ENCODE measurements at regions not wholly inside any gene's neighbourhood (a gene's known extent, or its start where the extent isn't known, plus 50 kb on each side); places are given as distances from the start of the nearest gene placed in this dataset.
A peak's percentile ranks its signal among the peaks of the same experiment; 100 is the strongest.

- TF ChIP-seq, protein P1, sequence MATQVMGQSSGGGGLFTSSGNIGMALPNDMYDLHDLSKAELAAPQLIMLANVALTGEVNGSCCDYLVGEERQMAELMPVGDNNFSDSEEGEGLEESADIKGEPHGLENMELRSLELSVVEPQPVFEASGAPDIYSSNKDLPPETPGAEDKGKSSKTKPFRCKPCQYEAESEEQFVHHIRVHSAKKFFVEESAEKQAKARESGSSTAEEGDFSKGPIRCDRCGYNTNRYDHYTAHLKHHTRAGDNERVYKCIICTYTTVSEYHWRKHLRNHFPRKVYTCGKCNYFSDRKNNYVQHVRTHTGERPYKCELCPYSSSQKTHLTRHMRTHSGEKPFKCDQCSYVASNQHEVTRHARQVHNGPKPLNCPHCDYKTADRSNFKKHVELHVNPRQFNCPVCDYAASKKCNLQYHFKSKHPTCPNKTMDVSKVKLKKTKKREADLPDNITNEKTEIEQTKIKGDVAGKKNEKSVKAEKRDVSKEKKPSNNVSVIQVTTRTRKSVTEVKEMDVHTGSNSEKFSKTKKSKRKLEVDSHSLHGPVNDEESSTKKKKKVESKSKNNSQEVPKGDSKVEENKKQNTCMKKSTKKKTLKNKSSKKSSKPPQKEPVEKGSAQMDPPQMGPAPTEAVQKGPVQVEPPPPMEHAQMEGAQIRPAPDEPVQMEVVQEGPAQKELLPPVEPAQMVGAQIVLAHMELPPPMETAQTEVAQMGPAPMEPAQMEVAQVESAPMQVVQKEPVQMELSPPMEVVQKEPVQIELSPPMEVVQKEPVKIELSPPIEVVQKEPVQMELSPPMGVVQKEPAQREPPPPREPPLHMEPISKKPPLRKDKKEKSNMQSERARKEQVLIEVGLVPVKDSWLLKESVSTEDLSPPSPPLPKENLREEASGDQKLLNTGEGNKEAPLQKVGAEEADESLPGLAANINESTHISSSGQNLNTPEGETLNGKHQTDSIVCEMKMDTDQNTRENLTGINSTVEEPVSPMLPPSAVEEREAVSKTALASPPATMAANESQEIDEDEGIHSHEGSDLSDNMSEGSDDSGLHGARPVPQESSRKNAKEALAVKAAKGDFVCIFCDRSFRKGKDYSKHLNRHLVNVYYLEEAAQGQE (tag by site-specific recombination; IDR thresholded peaks at IDR 0.05), result no peak
- TF ChIP-seq SP2 (tag by site-specific recombination; IDR thresholded peaks at IDR 0.05) (no peak), ZNF660 (tag by site-specific recombination; IDR thresholded peaks at IDR 0.05) (no peak)
Measured at GRCh38 chr3:164208821-164209220, 869.5 kb downstream of the SI start (continued).

GRCh38 chr3:164208048-164208447, 870.2 kb downstream of the SI start:
- Histone ChIP-seq H3K27ac (ENCODE audit: extremely low read depth, low read depth, low read length) (no peak overlapping the region), H3K36me3 (ENCODE audit: control insufficient read depth in 2 of 2, insufficient read depth in 1 of 2, low read length in 2 of 2) (no peaks in the 10 kb centered on the region), H3K4me3 (ENCODE audit: low read depth, low read length) (no peak overlapping the region), H3K4me1 (ENCODE audit: control insufficient read depth, insufficient read depth, low read length) (no peaks in the 10 kb centered on the region), H3K9me3 (ENCODE audit: control insufficient read depth, insufficient read depth, low read depth, low read length) (no peaks in the 10 kb centered on the region)
- TF ChIP-seq, protein P2, sequence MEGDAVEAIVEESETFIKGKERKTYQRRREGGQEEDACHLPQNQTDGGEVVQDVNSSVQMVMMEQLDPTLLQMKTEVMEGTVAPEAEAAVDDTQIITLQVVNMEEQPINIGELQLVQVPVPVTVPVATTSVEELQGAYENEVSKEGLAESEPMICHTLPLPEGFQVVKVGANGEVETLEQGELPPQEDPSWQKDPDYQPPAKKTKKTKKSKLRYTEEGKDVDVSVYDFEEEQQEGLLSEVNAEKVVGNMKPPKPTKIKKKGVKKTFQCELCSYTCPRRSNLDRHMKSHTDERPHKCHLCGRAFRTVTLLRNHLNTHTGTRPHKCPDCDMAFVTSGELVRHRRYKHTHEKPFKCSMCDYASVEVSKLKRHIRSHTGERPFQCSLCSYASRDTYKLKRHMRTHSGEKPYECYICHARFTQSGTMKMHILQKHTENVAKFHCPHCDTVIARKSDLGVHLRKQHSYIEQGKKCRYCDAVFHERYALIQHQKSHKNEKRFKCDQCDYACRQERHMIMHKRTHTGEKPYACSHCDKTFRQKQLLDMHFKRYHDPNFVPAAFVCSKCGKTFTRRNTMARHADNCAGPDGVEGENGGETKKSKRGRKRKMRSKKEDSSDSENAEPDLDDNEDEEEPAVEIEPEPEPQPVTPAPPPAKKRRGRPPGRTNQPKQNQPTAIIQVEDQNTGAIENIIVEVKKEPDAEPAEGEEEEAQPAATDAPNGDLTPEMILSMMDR (tag by site-specific recombination; IDR thresholded peaks at IDR 0.05), result no peak
- TF ChIP-seq ZNF501 (tag by site-specific recombination; IDR thresholded peaks at IDR 0.05) (no peak), ZNF140 (tag by site-specific recombination; IDR thresholded peaks at IDR 0.05) (no peak), ZNF791 (tag by site-specific recombination; IDR thresholded peaks at IDR 0.05) (no peak), ZNF426 (tag by site-specific recombination; IDR thresholded peaks at IDR 0.05) (no peak), KLF10 (tag by site-specific recombination; IDR thresholded peaks at IDR 0.05) (no peak)
- POLR2A ChIA-PET, result no interaction called here
- CTCF ChIA-PET, result no interaction called here

GRCh38 chr3:164200053-164200823, 878.1 kb downstream of the SI start:
- Histone ChIP-seq H3K4me1 (ENCODE audit: control insufficient read depth, insufficient read depth, low read length) (0 out of 2 replicates have a peak, but pooled peaks cover 3% of the 10 kb centered on the region), H3K9me3 (ENCODE audit: control insufficient read depth, insufficient read depth, low read depth, low read length) (no peaks in the 10 kb centered on the region), H3K4me3 (ENCODE audit: low read depth, low read length) (no peak overlapping the region), H3K27ac (ENCODE audit: extremely low read depth, low read depth, low read length) (no peak overlapping the region), H3K36me3 (ENCODE audit: control insufficient read depth in 2 of 2, insufficient read depth in 1 of 2, low read length in 2 of 2) (no peaks in the 10 kb centered on the region)
- ChIA-PET CTCF (no interaction called here), POLR2A (no interaction called here)
- TF ChIP-seq, protein P3, sequence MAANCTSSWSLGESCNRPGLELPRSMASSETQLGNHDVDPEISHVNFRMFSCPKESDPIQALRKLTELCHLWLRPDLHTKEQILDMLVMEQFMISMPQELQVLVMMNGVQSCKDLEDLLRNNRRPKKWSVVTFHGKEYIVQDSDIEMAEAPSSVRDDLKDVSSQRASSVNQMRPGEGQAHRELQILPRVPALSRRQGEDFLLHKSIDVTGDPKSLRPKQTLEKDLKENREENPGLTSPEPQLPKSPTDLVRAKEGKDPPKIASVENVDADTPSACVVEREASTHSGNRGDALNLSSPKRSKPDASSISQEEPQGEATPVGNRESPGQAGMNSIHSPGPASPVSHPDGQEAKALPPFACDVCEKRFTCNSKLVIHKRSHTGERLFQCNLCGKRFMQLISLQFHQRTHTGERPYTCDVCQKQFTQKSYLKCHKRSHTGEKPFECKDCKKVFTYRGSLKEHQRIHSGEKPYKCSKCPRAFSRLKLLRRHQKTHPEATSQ (tag by site-specific recombination; IDR thresholded peaks at IDR 0.05), result no peak
- TF ChIP-seq TCF7L2 (IDR thresholded peaks at IDR 0.05; ENCODE audit: borderline replicate concordance, low read depth, low read length) (peak; percentile 92; the same call in 1 of the 2 replicates), ZBTB48 (tag by site-specific recombination; IDR thresholded peaks at IDR 0.05) (no peak), ELK4 (IDR thresholded peaks at IDR 0.05; ENCODE audit: borderline replicate concordance, low read depth, low read length) (no peak)

All from HEK293 (cell line).